Esophagus muscularis mucosa (tissue), 4 donors: ENCODE measurements at regions not wholly inside any gene's neighbourhood (a gene's known extent, or its start where the extent isn't known, plus 50 kb on each side); places are given as distances from the start of the nearest gene placed in this dataset.

ENCODE experiments used
- DNase-seq: peaks from one replicate; pipeline ENCODE4 v3.0.0-alpha.2; 2017; ENCODE audit errors: extremely low spot score
- H3K27ac ChIP-seq, 4 donors: fragments of 200-600 bp; sonication (generic); replicated peaks in 1 of 4; 1 replicate in 3 of 4; 2 replicates in 1 of 4; pipeline ENCODE4 v1.5.1; 2016 to 2019; ENCODE audit warnings: mild to moderate bottlenecking in 1 of 4
- H3K27me3 ChIP-seq, 4 donors: fragments of 200-600 bp; sonication (generic); one replicate each; pipeline versions ENCODE4 v1.5.1 to v1.6.0; 2016 to 2019
- H3K36me3 ChIP-seq, 4 donors: fragments of 200-600 bp; sonication (generic); one replicate each; pipeline ENCODE4 v1.5.1; 2016 to 2019
- H3K4me1 ChIP-seq, 4 donors: fragments of 200-600 bp; sonication (generic); one replicate each; pipeline ENCODE4 v1.5.1; 2016 to 2019
- H3K4me3 ChIP-seq, 4 donors: fragments of 200-600 bp; sonication (generic); 1 replicate in 2 of 4; 2 replicates in 2 of 4; pipeline ENCODE4 v1.5.1; 2016 to 2019; ENCODE audit warnings: mild to moderate bottlenecking in 4 of 4, moderate library complexity in 1 of 4
- H3K9me3 ChIP-seq, 4 donors: fragments of 200-600 bp; sonication (generic); 1 replicate in 3 of 4; 2 replicates in 1 of 4; pipeline ENCODE4 v1.5.1; 2016 to 2019
- CTCF ChIP-seq, 3 experiments: fragments of 200-600 bp in 2 of 3; fragments of 450-650 bp in 1 of 3; sonication (generic) in 2 of 3; IDR thresholded peaks; one replicate each; pipeline ENCODE4 v1.5.1; 2017 to 2019; ENCODE audit warnings: antibody characterized with exemption in 3 of 3, mild to moderate bottlenecking in 2 of 3, moderate library complexity in 1 of 3
- EP300 ChIP-seq: sonication (generic); formaldehyde crosslinking; IDR thresholded peaks from one replicate; pipeline ENCODE4 v1.6.1; 2017; ENCODE audit warnings: antibody characterized with exemption
- POLR2A ChIP-seq: fragments of 450-650 bp; IDR thresholded peaks from one replicate; pipeline ENCODE4 v1.6.1; 2017; ENCODE audit warnings: antibody characterized with exemption, moderate library complexity, mild to moderate bottlenecking, low read depth
- POLR2AphosphoS5 ChIP-seq, 2 donors: sonication (generic); formaldehyde crosslinking; IDR thresholded peaks; one replicate each; pipeline ENCODE4 v1.6.1; 2017; ENCODE audit warnings: antibody characterized with exemption in 2 of 2
- WGBS: methylation state at CpG from one replicate; pipeline ENCODE4 v1.1.5; 2018; 5-methylcytosine and 5-hydroxymethylcytosine counted together
- intact Hi-C: fragments of 100-400 bp; cut with DNase I; formaldehyde crosslinking; loops from one replicate; pipeline ENCODE4 v1.15.1; 2023

GRCh38 chr13:80753866-80754265, 412.9 kb upstream of the SPRY2 start:
- H3K4me3 ChIP-seq, result no peak overlapping the region
- TF ChIP-seq CTCF (IDR thresholded peaks at IDR 0.05) (no peak), EP300 (no peak), POLR2AphosphoS5 (IDR thresholded peaks at IDR 0.05) (no peak), POLR2A (no peak)
- no peaks in the 10 kb centered on the region for H3K9me3 ChIP-seq
- no peaks in the 10 kb centered on the region for H3K36me3 ChIP-seq
- no peak overlapping the region for H3K27ac ChIP-seq
- WGBS, result 46% methylated on average over 3 of the region's 3 CpGs
- no peaks in the 10 kb centered on the region for H3K27me3 ChIP-seq
- intact Hi-C loops, result no loop called here
- no peak for DNase-seq
- H3K4me1 ChIP-seq, result no peaks in the 10 kb centered on the region

GRCh38 chr13:80751854-80752253, 410.9 kb upstream of the SPRY2 start:
- H3K27ac ChIP-seq, result no peak overlapping the region
- H3K4me1 ChIP-seq, result no peaks in the 10 kb centered on the region
- intact Hi-C loops, result no loop called here
- no peaks in the 10 kb centered on the region for H3K36me3 ChIP-seq
- TF ChIP-seq EP300 (no peak), POLR2A (no peak), CTCF (IDR thresholded peaks at IDR 0.05) (no peak), POLR2AphosphoS5 (IDR thresholded peaks at IDR 0.05) (no peak)
- no peak for DNase-seq
- WGBS, result 88% methylated on average over 1 of the region's 1 CpG
- no peaks in the 10 kb centered on the region for H3K27me3 ChIP-seq
- H3K9me3 ChIP-seq, result no peaks in the 10 kb centered on the region
- no peak overlapping the region for H3K4me3 ChIP-seq

GRCh38 chr13:80744147-80744914, 403.4 kb upstream of the SPRY2 start:
- H3K4me1 ChIP-seq, result no peaks in the 10 kb centered on the region
- WGBS, result 84% methylated on average over 2 of the region's 2 CpGs

GRCh38 chr13:80742033-80742432, 401.1 kb upstream of the SPRY2 start:
- Histone ChIP-seq H3K27ac (no peak overlapping the region), H3K36me3 (no peaks in the 10 kb centered on the region), H3K9me3 (no peaks in the 10 kb centered on the region), H3K4me3 (no peak overlapping the region), H3K27me3 (no peaks in the 10 kb centered on the region), H3K4me1 (no peaks in the 10 kb centered on the region)
- no peak for TF ChIP-seq EP300
- no peak for TF ChIP-seq CTCF (IDR thresholded peaks at IDR 0.05)
- no peak for TF ChIP-seq POLR2A
- no peak for TF ChIP-seq POLR2AphosphoS5 (IDR thresholded peaks at IDR 0.05)
- 53% methylated on average over 1 of the region's 1 CpG for WGBS
- intact Hi-C loops, result no loop called here
- no peak for DNase-seq

More at GRCh38 chr13:80744147-80744914, 403.4 kb upstream of the SPRY2 start:
- intact Hi-C loops, result no loop called here
- H3K4me3 ChIP-seq, result no peak overlapping the region
- H3K9me3 ChIP-seq, result no peaks in the 10 kb centered on the region
- TF ChIP-seq POLR2A (no peak), POLR2AphosphoS5 (IDR thresholded peaks at IDR 0.05) (no peak), CTCF (IDR thresholded peaks at IDR 0.05) (no peak), EP300 (no peak)
- DNase-seq, result no peak
- H3K36me3 ChIP-seq, result no peaks in the 10 kb centered on the region
- H3K27me3 ChIP-seq, result no peaks in the 10 kb centered on the region
- no peak overlapping the region for H3K27ac ChIP-seq

GRCh38 chr13:80740071-80740470, 399.1 kb upstream of the SPRY2 start:
- intact Hi-C loops, result no loop called here
- 28% methylated on average over 2 of the region's 2 CpGs for WGBS
- H3K9me3 ChIP-seq, result no peaks in the 10 kb centered on the region
- H3K4me1 ChIP-seq, result no peaks in the 10 kb centered on the region
- no peak for DNase-seq
- H3K27me3 ChIP-seq, result no peaks in the 10 kb centered on the region
- no peak for TF ChIP-seq CTCF (IDR thresholded peaks at IDR 0.05)
- no peak for TF ChIP-seq EP300
- no peak for TF ChIP-seq POLR2AphosphoS5 (IDR thresholded peaks at IDR 0.05)
- no peak for TF ChIP-seq POLR2A
- H3K36me3 ChIP-seq, result no peaks in the 10 kb centered on the region
- H3K27ac ChIP-seq, result no peak overlapping the region
- no peak overlapping the region for H3K4me3 ChIP-seq
